Astrocyte (in vitro differentiated cells and primary cell): ENCODE measurements at regions not wholly inside any gene's neighbourhood (a gene's known extent, or its start where the extent isn't known, plus 50 kb on each side); places are given as distances from the start of the nearest gene placed in this dataset.

Source experiments
- EZH2 ChIP-seq: IDR thresholded peaks from 2 replicates; pipeline ENCODE4 v1.6.1; 2012; ENCODE audit warnings: mild to moderate bottlenecking, low read length, inconsistent platforms; ENCODE audit not compliant: insufficient read depth
- TF ChIP-seq, protein P1 (sequence below): IDR thresholded peaks from 2 replicates; pipeline ENCODE4 v1.5.1; 2011; ENCODE audit warnings: low read depth, mild to moderate bottlenecking, inconsistent platforms, low read length, moderate library complexity; ENCODE audit not compliant: insufficient read depth

DNA sequence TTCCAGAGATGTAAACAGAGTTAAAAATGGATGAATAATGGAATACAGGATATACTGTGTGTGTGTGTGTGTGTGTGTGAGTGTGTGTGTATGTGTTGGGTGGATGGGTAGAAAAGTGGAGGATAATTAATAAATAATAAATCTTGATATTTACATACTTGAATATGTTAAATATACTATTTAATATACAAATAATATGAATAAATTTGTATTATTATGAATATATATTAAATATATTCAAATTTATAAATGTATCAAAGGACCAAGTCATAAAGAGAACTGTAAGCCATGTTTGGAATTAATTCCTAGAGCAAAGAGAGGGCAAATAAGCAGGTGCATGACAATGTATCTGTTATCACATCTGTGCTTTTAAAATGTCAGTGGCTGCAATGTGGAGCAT, 225.3 kb downstream of the ALG10B start:
- TF ChIP-seq EZH2, result no peak
- TF ChIP-seq, protein P1, sequence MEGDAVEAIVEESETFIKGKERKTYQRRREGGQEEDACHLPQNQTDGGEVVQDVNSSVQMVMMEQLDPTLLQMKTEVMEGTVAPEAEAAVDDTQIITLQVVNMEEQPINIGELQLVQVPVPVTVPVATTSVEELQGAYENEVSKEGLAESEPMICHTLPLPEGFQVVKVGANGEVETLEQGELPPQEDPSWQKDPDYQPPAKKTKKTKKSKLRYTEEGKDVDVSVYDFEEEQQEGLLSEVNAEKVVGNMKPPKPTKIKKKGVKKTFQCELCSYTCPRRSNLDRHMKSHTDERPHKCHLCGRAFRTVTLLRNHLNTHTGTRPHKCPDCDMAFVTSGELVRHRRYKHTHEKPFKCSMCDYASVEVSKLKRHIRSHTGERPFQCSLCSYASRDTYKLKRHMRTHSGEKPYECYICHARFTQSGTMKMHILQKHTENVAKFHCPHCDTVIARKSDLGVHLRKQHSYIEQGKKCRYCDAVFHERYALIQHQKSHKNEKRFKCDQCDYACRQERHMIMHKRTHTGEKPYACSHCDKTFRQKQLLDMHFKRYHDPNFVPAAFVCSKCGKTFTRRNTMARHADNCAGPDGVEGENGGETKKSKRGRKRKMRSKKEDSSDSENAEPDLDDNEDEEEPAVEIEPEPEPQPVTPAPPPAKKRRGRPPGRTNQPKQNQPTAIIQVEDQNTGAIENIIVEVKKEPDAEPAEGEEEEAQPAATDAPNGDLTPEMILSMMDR, result no peak
